Mucosa of descending colon (tissue), 3 donors: ENCODE measurements at regions not wholly inside any gene's neighbourhood (a gene's known extent, or its start where the extent isn't known, plus 50 kb on each side); places are given as distances from the start of the nearest gene placed in this dataset.
A peak's percentile ranks its signal among the peaks of the same experiment; 100 is the strongest.

Source experiments
- ATAC-seq: fragments of 200-7000 bp; cut with Tn5 transposase; one replicate; pipeline ENCODE4 v1.9.1; 2020; ENCODE audit warnings: mild to moderate bottlenecking, moderate library complexity
- DNase-seq, 3 donors: peaks; one replicate each; pipeline ENCODE4 v3.0.0-alpha.2; 2020
- H3K36me3 ChIP-seq: fragments of 200-600 bp; one replicate; pipeline ENCODE4 v1.8.0; 2021; ENCODE audit warnings: low read depth, mild to moderate bottlenecking
- H3K4me1 ChIP-seq: fragments of 200-600 bp; one replicate; pipeline ENCODE4 v1.8.0; 2021; ENCODE audit warnings: low read depth, mild to moderate bottlenecking
- H3K4me3 ChIP-seq: fragments of 200-600 bp; one replicate; pipeline ENCODE4 v1.8.0; 2021; ENCODE audit warnings: mild to moderate bottlenecking
- H3K9me3 ChIP-seq: fragments of 200-600 bp; one replicate; pipeline ENCODE4 v1.8.0; 2021; ENCODE audit warnings: mild to moderate bottlenecking
- CTCF ChIP-seq: fragments of 200-600 bp; IDR thresholded peaks from one replicate; pipeline ENCODE4 v1.8.0; 2022; ENCODE audit warnings: antibody characterized with exemption, mild to moderate bottlenecking
- intact Hi-C, 2 donors: fragments of 100-400 bp; cut with DNase I in 1 of 2; cut with micrococcal nuclease in 1 of 2; formaldehyde crosslinking; loops; one replicate each; pipeline versions ENCODE4 v1.11.0 to v1.11.1; 2022; cut with DNase I, micrococcal nuclease
- donor health status: DM: no; HTN: no; CAD: no; lungs with moderate emphysema.
- donor health status: DM: no; HTN: no; CAD: no.
- donor health status: DM: no; HTN: yes; CAD: no.

- no peak for ATAC-seq
- no peak for TF ChIP-seq CTCF
- Histone ChIP-seq H3K9me3 (no peaks in the 10 kb centered on the region), H3K4me1 (no peaks in the 10 kb centered on the region), H3K36me3 (no peaks in the 10 kb centered on the region), H3K4me3 (no peak overlapping the region)
- no peak for DNase-seq
- intact Hi-C loops, result no loop called here
These were observed 162.0 kb downstream of the IQUB start for GRCh38 chr7:123372368-123372767.

GRCh38 chr7:123367484-123368122, 166.8 kb downstream of the IQUB start:
- intact Hi-C loops, result loop anchor here in 1 of 2 donors (10.0 kb wide), 1 partner anchor 163 kb away; no protein-coding TSS in a partner anchor
- H3K4me1 ChIP-seq, result no peaks in the 10 kb centered on the region
- TF ChIP-seq CTCF, result peak; percentile 14
- ATAC-seq, result peak; percentile 67
- no peaks in the 10 kb centered on the region for H3K36me3 ChIP-seq
- H3K4me3 ChIP-seq, result no peak overlapping the region
- H3K9me3 ChIP-seq, result no peaks in the 10 kb centered on the region
- DNase-seq, result peak in 1 of 3 donors; percentile 22

- ATAC-seq (no peak), DNase-seq (no peak)
- H3K9me3 ChIP-seq, result no peaks in the 10 kb centered on the region
- H3K36me3 ChIP-seq, result no peaks in the 10 kb centered on the region
- intact Hi-C loops, result loop anchor here in 1 of 2 donors (10.0 kb wide), 1 partner anchor 162 kb away; no protein-coding TSS in a partner anchor
- no peaks in the 10 kb centered on the region for H3K4me1 ChIP-seq
- TF ChIP-seq CTCF, result no peak
- no peak overlapping the region for H3K4me3 ChIP-seq
These were observed 167.3 kb upstream of the SLC13A1 start for GRCh38 chr7:123367031-123367430.

DNA sequence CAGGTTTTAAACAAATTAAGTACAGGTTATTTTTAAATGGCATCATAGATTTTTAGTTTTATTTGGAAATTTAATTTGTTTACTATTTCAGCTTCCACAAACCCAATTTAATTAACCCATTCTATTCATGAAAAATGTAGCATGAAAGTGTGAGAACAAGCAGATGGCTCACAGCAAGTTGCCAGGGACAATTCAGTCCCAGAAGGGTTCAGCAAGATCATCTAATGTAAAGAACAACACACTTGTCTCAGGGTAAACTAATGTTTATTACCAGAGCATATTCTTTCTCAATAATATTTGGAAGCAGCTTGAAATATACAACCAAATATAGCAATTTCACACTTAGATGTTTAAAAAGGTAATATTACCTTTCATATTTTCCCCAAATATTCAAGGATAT, 166.9 kb upstream of the SLC13A1 start:
- no peaks in the 10 kb centered on the region for H3K9me3 ChIP-seq
- intact Hi-C loops, result loop anchor here in 1 of 2 donors (10.0 kb wide), 1 partner anchor 162 kb away; no protein-coding TSS in a partner anchor
- DNase-seq (no peak), ATAC-seq (no peak)
- no peak for TF ChIP-seq CTCF
- no peak overlapping the region for H3K4me3 ChIP-seq
- H3K4me1 ChIP-seq, result no peaks in the 10 kb centered on the region
- no peaks in the 10 kb centered on the region for H3K36me3 ChIP-seq

- intact Hi-C loops, result loop anchor here in 1 of 2 donors (10.0 kb wide), 1 partner anchor 156 kb away; no protein-coding TSS in a partner anchor
- Histone ChIP-seq H3K36me3 (no peaks in the 10 kb centered on the region), H3K9me3 (no peaks in the 10 kb centered on the region), H3K4me3 (no peak overlapping the region), H3K4me1 (no peaks in the 10 kb centered on the region)
- ATAC-seq (no peak), DNase-seq (no peak)
- no peak for TF ChIP-seq CTCF
These were observed 160.9 kb upstream of the SLC13A1 start for GRCh38 chr7:123360631-123361030.
